Fibroblast of lung (primary cell): ENCODE measurements at regions not wholly inside any gene's neighbourhood (a gene's known extent, or its start where the extent isn't known, plus 50 kb on each side); places are given as distances from the start of the nearest gene placed in this dataset.

Source experiments
- DNase-seq, 2 donors: peaks; one replicate each; pipeline versions ENCODE4 v3.0.0 to v3.0.0-alpha.2; 2010; ENCODE audit warnings: low read depth in 2 of 2
- H2AFZ ChIP-seq: 2 replicates; pipeline ENCODE4 v1.5.1; 2012; ENCODE audit warnings: low read length, control low read depth, inconsistent platforms
- H3K27ac ChIP-seq: 2 replicates; pipeline ENCODE4 v1.5.1; 2011; ENCODE audit warnings: low read length, control low read depth; ENCODE audit not compliant: insufficient read depth
- H3K27me3 ChIP-seq: 2 replicates; pipeline ENCODE4 v1.5.1; 2011; ENCODE audit warnings: mild to moderate bottlenecking, low read length; ENCODE audit not compliant: control insufficient read depth, insufficient read depth
- H3K36me3 ChIP-seq: 2 replicates; pipeline ENCODE4 v1.5.1; 2011; ENCODE audit warnings: low read length; ENCODE audit not compliant: control insufficient read depth, insufficient read depth
- H3K4me1 ChIP-seq: 2 replicates; pipeline ENCODE4 v1.5.1; 2011; ENCODE audit warnings: low read length; ENCODE audit not compliant: control insufficient read depth, insufficient read depth; ENCODE audit errors: extremely low read depth
- H3K4me2 ChIP-seq: 2 replicates; pipeline ENCODE4 v1.5.1; 2011; ENCODE audit warnings: low read length, control low read depth; ENCODE audit not compliant: insufficient read depth; ENCODE audit errors: extremely low read depth
- H3K4me3 ChIP-seq, 4 experiments: fragments of 200-600 bp in 1 of 4; sonication (generic) in 1 of 4; replicated peaks in 1 of 4; 2 replicates each; pipeline ENCODE4 v1.5.1; 2011 to 2016; ENCODE audit warnings: low read length in 4 of 4, low read depth in 3 of 4, mild to moderate bottlenecking in 3 of 4, control low read depth in 2 of 4, inconsistent platforms in 1 of 4, mixed read lengths in 1 of 4; ENCODE audit not compliant: insufficient read depth in 1 of 4; ENCODE audit errors: control extremely low read depth in 1 of 4
- H3K79me2 ChIP-seq: 2 replicates; pipeline ENCODE4 v1.5.1; 2012; ENCODE audit warnings: mild to moderate bottlenecking, low read length, inconsistent platforms; ENCODE audit not compliant: control insufficient read depth, insufficient read depth
- H3K9ac ChIP-seq: 2 replicates; pipeline ENCODE4 v1.5.1; 2011; ENCODE audit warnings: mild to moderate bottlenecking, low read length, control low read depth; ENCODE audit not compliant: insufficient read depth
- H3K9me3 ChIP-seq: 2 replicates; pipeline ENCODE4 v1.5.1; 2012; ENCODE audit warnings: low read depth, low read length; ENCODE audit not compliant: control insufficient read depth, insufficient read depth
- H4K20me1 ChIP-seq: 2 replicates; pipeline ENCODE4 v1.5.1; 2011; ENCODE audit warnings: low read length; ENCODE audit not compliant: control insufficient read depth, insufficient read depth; ENCODE audit errors: extremely low read depth
- CTCF ChIP-seq, 2 donors: IDR thresholded peaks in 1 of 2; conservative IDR thresholded peaks in 1 of 2; 1 replicate in 1 of 2; 2 replicates in 1 of 2; pipeline ENCODE4 v1.5.1; 2011 to 2012; ENCODE audit warnings: low read length in 2 of 2, control low read depth in 1 of 2, inconsistent platforms in 1 of 2, low read depth in 1 of 2, mild to moderate bottlenecking in 1 of 2
- EZH2 ChIP-seq: IDR thresholded peaks from 2 replicates; pipeline ENCODE4 v1.5.1; 2012; ENCODE audit warnings: low read length, control low read depth, mild to moderate bottlenecking; ENCODE audit errors: missing control alignments

GRCh38 chr22:49525360-49525759, 302.3 kb downstream of the BRD1 start:
- Histone ChIP-seq H4K20me1 (no peaks in the 10 kb centered on the region), H3K4me3 (no peak overlapping the region), H3K36me3 (no peaks in the 10 kb centered on the region), H3K9me3 (peaks cover 5% of the 10 kb centered on the region), H3K27ac (no peak overlapping the region), H2AFZ (no peak overlapping the region), H3K27me3 (no peaks in the 10 kb centered on the region), H3K79me2 (no peaks in the 10 kb centered on the region), H3K9ac (no peak overlapping the region), H3K4me2 (no peak overlapping the region), H3K4me1 (no peaks in the 10 kb centered on the region)
- TF ChIP-seq EZH2 (no peak), CTCF (conservative IDR thresholded peaks at IDR 0.05 in 1 of 2, IDR thresholded peaks at IDR 0.05 in 1 of 2; ENCODE audit: low read depth in 1 of 2, low read length in 2 of 2) (no peak)
- DNase-seq: no peak

GRCh38 chr22:49524362-49524761, 303.3 kb downstream of the BRD1 start:
- TF ChIP-seq EZH2 (no peak), CTCF (conservative IDR thresholded peaks at IDR 0.05 in 1 of 2, IDR thresholded peaks at IDR 0.05 in 1 of 2; ENCODE audit: low read depth in 1 of 2, low read length in 2 of 2) (no peak)
- H3K79me2 ChIP-seq: no peaks in the 10 kb centered on the region
- H3K4me1 ChIP-seq: no peaks in the 10 kb centered on the region
- H3K4me3 ChIP-seq: no peak overlapping the region
- no peak for DNase-seq
- peaks cover 5% of the 10 kb centered on the region for H3K9me3 ChIP-seq
- no peak overlapping the region for H3K9ac ChIP-seq
- H2AFZ ChIP-seq: no peak overlapping the region
- no peaks in the 10 kb centered on the region for H3K27me3 ChIP-seq
- H4K20me1 ChIP-seq: no peaks in the 10 kb centered on the region
- no peaks in the 10 kb centered on the region for H3K36me3 ChIP-seq
- H3K4me2 ChIP-seq: no peak overlapping the region
- H3K27ac ChIP-seq: no peak overlapping the region

- no peaks in the 10 kb centered on the region for H4K20me1 ChIP-seq
- no peaks in the 10 kb centered on the region for H3K79me2 ChIP-seq
- peaks cover 5% of the 10 kb centered on the region for H3K9me3 ChIP-seq
- H3K4me3 ChIP-seq: no peak overlapping the region
- no peaks in the 10 kb centered on the region for H3K36me3 ChIP-seq
- H3K4me2 ChIP-seq: no peak overlapping the region
- H3K27ac ChIP-seq: no peak overlapping the region
- no peak overlapping the region for H2AFZ ChIP-seq
- no peak for DNase-seq
- H3K27me3 ChIP-seq: no peaks in the 10 kb centered on the region
- TF ChIP-seq CTCF (conservative IDR thresholded peaks at IDR 0.05 in 1 of 2, IDR thresholded peaks at IDR 0.05 in 1 of 2; ENCODE audit: low read depth in 1 of 2, low read length in 2 of 2): no peak
- no peak for TF ChIP-seq EZH2
- H3K9ac ChIP-seq: no peak overlapping the region
- no peaks in the 10 kb centered on the region for H3K4me1 ChIP-seq
These were observed 304.2 kb downstream of the BRD1 start for GRCh38 chr22:49523374-49524008.
